GM23338 (cell line): ENCODE measurements at regions not wholly inside any gene's neighbourhood (a gene's known extent, or its start where the extent isn't known, plus 50 kb on each side); places are given as distances from the start of the nearest gene placed in this dataset.

Experiments
- ATAC-seq: fragments of 200-7000 bp; cut with Tn5 transposase; 3 replicates; pipeline ENCODE4 v1.9.1; 2020
- DNase-seq: peaks from one replicate; pipeline ENCODE4 v3.0.0-alpha.2; 2015; ENCODE audit warnings: low spot score
- H2AFZ ChIP-seq: fragments of 200-600 bp; sonication (generic); 2 replicates; pipeline ENCODE4 v1.8.0; 2016; ENCODE audit warnings: antibody characterized with exemption, mild to moderate bottlenecking, moderate library complexity
- H3F3A ChIP-seq: fragments of 200-600 bp; sonication (generic); replicated peaks from 2 replicates; pipeline ENCODE4 v1.8.0; 2017; ENCODE audit warnings: antibody characterized with exemption, mixed run types, low read depth
- H3K27ac ChIP-seq: fragments of 200-600 bp; sonication (generic); 2 replicates; pipeline ENCODE4 v1.6.1; 2016; ENCODE audit warnings: low read depth
- H3K27me3 ChIP-seq: fragments of 200-600 bp; sonication (generic); 2 replicates; pipeline ENCODE4 v1.8.0; 2016; ENCODE audit warnings: mild to moderate bottlenecking, mixed run types, moderate library complexity; ENCODE audit not compliant: insufficient read depth
- H3K36me3 ChIP-seq: fragments of 200-600 bp; sonication (generic); 2 replicates; pipeline ENCODE4 v1.8.0; 2016; ENCODE audit warnings: mild to moderate bottlenecking; ENCODE audit not compliant: insufficient read depth
- H3K4me1 ChIP-seq: fragments of 200-600 bp; sonication (generic); 2 replicates; pipeline ENCODE4 v1.8.0; 2016; ENCODE audit warnings: mild to moderate bottlenecking, moderate library complexity; ENCODE audit not compliant: insufficient read depth
- H3K4me2 ChIP-seq: fragments of 200-600 bp; sonication (generic); 2 replicates; pipeline ENCODE4 v1.7.1; 2017; ENCODE audit warnings: mixed run types
- H3K4me3 ChIP-seq: fragments of 200-600 bp; sonication (generic); 2 replicates; pipeline ENCODE4 v1.6.1; 2016; ENCODE audit warnings: mixed run types
- H3K79me2 ChIP-seq: fragments of 200-600 bp; sonication (generic); replicated peaks from 2 replicates; pipeline ENCODE4 v1.8.0; 2017; ENCODE audit warnings: mild to moderate bottlenecking; ENCODE audit not compliant: insufficient read depth
- H3K9me2 ChIP-seq: fragments of 200-600 bp; sonication (generic); 2 replicates; pipeline ENCODE4 v1.8.0; 2017; ENCODE audit not compliant: insufficient read depth
- H4K20me1 ChIP-seq: fragments of 200-600 bp; sonication (generic); replicated peaks from 2 replicates; pipeline ENCODE4 v1.8.0; 2017; ENCODE audit warnings: mild to moderate bottlenecking; ENCODE audit not compliant: insufficient read depth
- H3K27ac Mint-ChIP-seq: 2 replicates; pipeline ENCODE4 v1.8.0; 2020; ENCODE audit warnings: inconsistent platforms, mild to moderate bottlenecking, moderate library complexity, mixed read lengths
- H3K27me3 Mint-ChIP-seq: 3 replicates; pipeline ENCODE4 v1.8.0; 2022; ENCODE audit warnings: low read depth, mild to moderate bottlenecking, moderate library complexity, mixed read lengths, inconsistent platforms; ENCODE audit not compliant: insufficient read depth, poor library complexity
- H3K36me3 Mint-ChIP-seq: 3 replicates; pipeline ENCODE4 v1.8.0; 2021; ENCODE audit warnings: low read depth, mild to moderate bottlenecking, inconsistent platforms, moderate library complexity, mixed read lengths
- H3K4me1 Mint-ChIP-seq: 3 replicates; pipeline ENCODE4 v1.8.0; 2020; ENCODE audit warnings: mild to moderate bottlenecking, inconsistent platforms, mixed read lengths
- H3K4me3 Mint-ChIP-seq: 3 replicates; pipeline ENCODE4 v1.8.0; 2021; ENCODE audit warnings: moderate library complexity, mild to moderate bottlenecking, inconsistent platforms, mixed read lengths
- H3K9me3 Mint-ChIP-seq: 3 replicates; pipeline ENCODE4 v1.8.0; 2020; ENCODE audit warnings: moderate library complexity, mild to moderate bottlenecking, inconsistent platforms, mixed read lengths
- CREB1 ChIP-seq: fragments of 250-450 bp; sonication (Bioruptor Pico); IDR thresholded peaks from 2 replicates; pipeline ENCODE4 v1.5.0; 2020; ENCODE audit warnings: low read depth, mild to moderate bottlenecking, moderate library complexity
- EZH2 ChIP-seq: fragments of 200-600 bp; sonication (generic); IDR thresholded peaks from one replicate; pipeline ENCODE4 v1.8.0; 2017; ENCODE audit warnings: antibody characterized with exemption, mild to moderate bottlenecking, low read depth; ENCODE audit not compliant: unreplicated experiment
- EZH2phosphoT487 ChIP-seq: fragments of 200-600 bp; sonication (generic); IDR thresholded peaks from one replicate; pipeline ENCODE4 v1.8.1; 2018; ENCODE audit warnings: antibody characterized with exemption; ENCODE audit not compliant: unreplicated experiment
- NANOG ChIP-seq: IDR thresholded peaks from 2 replicates; pipeline ENCODE4 v1.6.1; 2016; ENCODE audit warnings: antibody characterized with exemption, borderline replicate concordance
- POLR2AphosphoS5 ChIP-seq: IDR thresholded peaks from 2 replicates; pipeline ENCODE4 v1.6.1; 2016; ENCODE audit warnings: antibody characterized with exemption, low read depth
- ZNF114 ChIP-seq: fragments of 250-450 bp; sonication (Bioruptor Pico); IDR thresholded peaks from 2 replicates; pipeline ENCODE4 v1.5.0; 2020; ENCODE audit warnings: mild to moderate bottlenecking, moderate library complexity
- TF ChIP-seq, protein P1 (sequence below): fragments of 250-450 bp; sonication (Bioruptor Pico); IDR thresholded peaks from 2 replicates; pipeline ENCODE4 v1.5.0; 2020; ENCODE audit warnings: mild to moderate bottlenecking, moderate library complexity

DNA sequence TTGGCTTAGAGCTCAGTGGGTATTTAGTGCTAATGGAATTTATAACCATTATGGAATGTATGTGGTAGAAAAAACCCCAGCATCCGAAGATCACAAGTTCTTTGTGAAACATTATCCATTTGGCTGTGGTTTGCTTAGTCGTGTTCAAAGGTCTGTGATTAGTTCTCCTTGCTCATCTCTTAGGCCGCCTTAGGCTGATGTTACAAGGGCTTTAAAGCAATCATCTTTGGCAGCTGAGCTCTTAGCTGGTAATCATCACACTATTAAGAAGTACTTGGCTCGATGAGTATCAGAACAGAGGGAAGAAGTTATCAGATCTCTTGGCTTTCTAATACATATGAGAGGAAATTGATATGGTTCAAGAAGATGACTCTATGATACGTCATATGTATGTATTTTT is 124.1 kb upstream of the E2F7 start (continued):
- TF ChIP-seq, protein P1, sequence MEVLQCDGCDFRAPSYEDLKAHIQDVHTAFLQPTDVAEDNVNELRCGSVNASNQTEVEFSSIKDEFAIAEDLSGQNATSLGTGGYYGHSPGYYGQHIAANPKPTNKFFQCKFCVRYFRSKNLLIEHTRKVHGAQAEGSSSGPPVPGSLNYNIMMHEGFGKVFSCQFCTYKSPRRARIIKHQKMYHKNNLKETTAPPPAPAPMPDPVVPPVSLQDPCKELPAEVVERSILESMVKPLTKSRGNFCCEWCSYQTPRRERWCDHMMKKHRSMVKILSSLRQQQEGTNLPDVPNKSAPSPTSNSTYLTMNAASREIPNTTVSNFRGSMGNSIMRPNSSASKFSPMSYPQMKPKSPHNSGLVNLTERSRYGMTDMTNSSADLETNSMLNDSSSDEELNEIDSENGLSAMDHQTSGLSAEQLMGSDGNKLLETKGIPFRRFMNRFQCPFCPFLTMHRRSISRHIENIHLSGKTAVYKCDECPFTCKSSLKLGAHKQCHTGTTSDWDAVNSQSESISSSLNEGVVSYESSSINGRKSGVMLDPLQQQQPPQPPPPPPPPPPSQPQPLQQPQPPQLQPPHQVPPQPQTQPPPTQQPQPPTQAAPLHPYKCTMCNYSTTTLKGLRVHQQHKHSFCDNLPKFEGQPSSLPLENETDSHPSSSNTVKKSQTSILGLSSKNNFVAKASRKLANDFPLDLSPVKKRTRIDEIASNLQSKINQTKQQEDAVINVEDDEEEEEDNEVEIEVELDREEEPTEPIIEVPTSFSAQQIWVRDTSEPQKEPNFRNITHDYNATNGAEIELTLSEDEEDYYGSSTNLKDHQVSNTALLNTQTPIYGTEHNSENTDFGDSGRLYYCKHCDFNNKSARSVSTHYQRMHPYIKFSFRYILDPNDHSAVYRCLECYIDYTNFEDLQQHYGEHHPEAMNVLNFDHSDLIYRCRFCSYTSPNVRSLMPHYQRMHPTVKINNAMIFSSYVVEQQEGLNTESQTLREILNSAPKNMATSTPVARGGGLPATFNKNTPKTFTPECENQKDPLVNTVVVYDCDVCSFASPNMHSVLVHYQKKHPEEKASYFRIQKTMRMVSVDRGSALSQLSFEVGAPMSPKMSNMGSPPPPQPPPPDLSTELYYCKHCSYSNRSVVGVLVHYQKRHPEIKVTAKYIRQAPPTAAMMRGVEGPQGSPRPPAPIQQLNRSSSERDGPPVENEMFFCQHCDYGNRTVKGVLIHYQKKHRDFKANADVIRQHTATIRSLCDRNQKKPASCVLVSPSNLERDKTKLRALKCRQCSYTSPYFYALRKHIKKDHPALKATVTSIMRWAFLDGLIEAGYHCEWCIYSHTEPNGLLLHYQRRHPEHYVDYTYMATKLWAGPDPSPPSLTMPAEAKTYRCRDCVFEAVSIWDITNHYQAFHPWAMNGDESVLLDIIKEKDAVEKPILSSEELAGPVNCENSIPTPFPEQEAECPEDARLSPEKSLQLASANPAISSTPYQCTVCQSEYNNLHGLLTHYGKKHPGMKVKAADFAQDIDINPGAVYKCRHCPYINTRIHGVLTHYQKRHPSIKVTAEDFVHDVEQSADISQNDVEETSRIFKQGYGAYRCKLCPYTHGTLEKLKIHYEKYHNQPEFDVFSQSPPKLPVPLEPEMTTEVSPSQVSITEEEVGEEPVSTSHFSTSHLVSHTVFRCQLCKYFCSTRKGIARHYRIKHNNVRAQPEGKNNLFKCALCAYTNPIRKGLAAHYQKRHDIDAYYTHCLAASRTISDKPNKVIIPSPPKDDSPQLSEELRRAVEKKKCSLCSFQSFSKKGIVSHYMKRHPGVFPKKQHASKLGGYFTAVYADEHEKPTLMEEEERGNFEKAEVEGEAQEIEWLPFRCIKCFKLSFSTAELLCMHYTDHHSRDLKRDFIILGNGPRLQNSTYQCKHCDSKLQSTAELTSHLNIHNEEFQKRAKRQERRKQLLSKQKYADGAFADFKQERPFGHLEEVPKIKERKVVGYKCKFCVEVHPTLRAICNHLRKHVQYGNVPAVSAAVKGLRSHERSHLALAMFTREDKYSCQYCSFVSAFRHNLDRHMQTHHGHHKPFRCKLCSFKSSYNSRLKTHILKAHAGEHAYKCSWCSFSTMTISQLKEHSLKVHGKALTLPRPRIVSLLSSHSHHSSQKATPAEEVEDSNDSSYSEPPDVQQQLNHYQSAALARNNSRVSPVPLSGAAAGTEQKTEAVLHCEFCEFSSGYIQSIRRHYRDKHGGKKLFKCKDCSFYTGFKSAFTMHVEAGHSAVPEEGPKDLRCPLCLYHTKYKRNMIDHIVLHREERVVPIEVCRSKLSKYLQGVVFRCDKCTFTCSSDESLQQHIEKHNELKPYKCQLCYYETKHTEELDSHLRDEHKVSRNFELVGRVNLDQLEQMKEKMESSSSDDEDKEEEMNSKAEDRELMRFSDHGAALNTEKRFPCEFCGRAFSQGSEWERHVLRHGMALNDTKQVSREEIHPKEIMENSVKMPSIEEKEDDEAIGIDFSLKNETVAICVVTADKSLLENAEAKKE (CRISPR knock-in tag): no peak

- no peaks in the 10 kb centered on the region for H3K27me3 ChIP-seq
- Mint-ChIP-seq H3K27ac (no peak overlapping the region; the same call in 1 of the 2 replicates), H3K4me3 (no peak overlapping the region), H3K36me3 (peaks cover 18% of the 10 kb centered on the region; the same call in 2 of the 3 replicates), H3K9me3 (peaks cover 19% of the 10 kb centered on the region; the same call in 2 of the 3 replicates), H3K4me1 (peaks cover 5% of the 10 kb centered on the region; the same call in 2 of the 3 replicates), H3K27me3 (no peaks in the 10 kb centered on the region)
- peak overlapping the region; percentile 87; the same call in 1 of the 2 replicates for H2AFZ ChIP-seq
- no peaks in the 10 kb centered on the region for H3K36me3 ChIP-seq
- no peak overlapping the region for H3K4me3 ChIP-seq
- H4K20me1 ChIP-seq: no peaks in the 10 kb centered on the region
- no peaks in the 10 kb centered on the region; the same call in 1 of the 2 replicates for H3K4me1 ChIP-seq
- H3K9me2 ChIP-seq: peaks cover 11% of the 10 kb centered on the region; the same call in 1 of the 2 replicates
- H3F3A ChIP-seq: no peaks in the 10 kb centered on the region
- ATAC-seq (no peak; the same call in 2 of the 3 replicates), DNase-seq (peak; percentile 6)
- H3K4me2 ChIP-seq: peak overlapping the region; percentile 57
- no peaks in the 10 kb centered on the region for H3K79me2 ChIP-seq
- no peak overlapping the region for H3K27ac ChIP-seq
- TF ChIP-seq EZH2: no peak
- no peak for TF ChIP-seq ZNF114 (CRISPR knock-in tag)
- no peak for TF ChIP-seq EZH2phosphoT487
- TF ChIP-seq CREB1: no peak
- no peak for TF ChIP-seq POLR2AphosphoS5
- TF ChIP-seq, protein P1 (CRISPR knock-in tag): no peak
- TF ChIP-seq NANOG: no peak
Observed at GRCh38 chr12:77179515-77179914, 114.1 kb upstream of the E2F7 start.
